Lung (tissue), 11 donors: ENCODE measurements at regions not wholly inside any gene's neighbourhood (a gene's known extent, or its start where the extent isn't known, plus 50 kb on each side); places are given as distances from the start of the nearest gene placed in this dataset.

Source experiments
- ATAC-seq: fragments of 200-7000 bp; cut with Tn5 transposase; one replicate; pipeline ENCODE4 v1.9.1; 2020; ENCODE audit warnings: moderate number of reproducible peaks; ENCODE audit not compliant: insufficient read depth, low FRiP score
- DNase-seq, 3 donors: peaks; one replicate each; pipeline ENCODE4 v3.0.0-alpha.2; 2013 to 2017
- H3K27ac ChIP-seq, 2 donors: one replicate each; pipeline ENCODE4 v1.5.1; 2013; ENCODE audit warnings: mild to moderate bottlenecking in 2 of 2, moderate library complexity in 2 of 2, control low read depth in 1 of 2, inconsistent platforms in 1 of 2, low read depth in 1 of 2, low read length in 1 of 2
- H3K27me3 ChIP-seq, 3 donors: one replicate each; pipeline ENCODE4 v1.5.1; 2013; ENCODE audit warnings: low read length in 2 of 3; ENCODE audit not compliant: control insufficient read depth in 3 of 3, insufficient read depth in 3 of 3
- H3K36me3 ChIP-seq, 4 donors: one replicate each; pipeline ENCODE4 v1.5.1; 2013; ENCODE audit warnings: low read length in 4 of 4, mild to moderate bottlenecking in 1 of 4, moderate library complexity in 1 of 4; ENCODE audit not compliant: control insufficient read depth in 4 of 4, insufficient read depth in 4 of 4
- H3K4me1 ChIP-seq, 5 donors: one replicate each; pipeline ENCODE4 v1.5.1; 2013; ENCODE audit warnings: low read length in 5 of 5, mild to moderate bottlenecking in 2 of 5, moderate library complexity in 1 of 5; ENCODE audit not compliant: control insufficient read depth in 5 of 5, insufficient read depth in 5 of 5
- H3K4me3 ChIP-seq: one replicate; pipeline ENCODE4 v1.5.1; 2013; ENCODE audit warnings: mild to moderate bottlenecking, control low read depth, moderate library complexity
- H3K9ac ChIP-seq, 2 donors: one replicate each; pipeline ENCODE4 v1.5.1; 2013; ENCODE audit warnings: low read length in 2 of 2, control low read depth in 1 of 2; ENCODE audit not compliant: insufficient read depth in 1 of 2
- H3K9me3 ChIP-seq, 4 donors: one replicate each; pipeline ENCODE4 v1.5.1; 2013; ENCODE audit warnings: low read length in 3 of 4, mild to moderate bottlenecking in 1 of 4, moderate library complexity in 1 of 4; ENCODE audit not compliant: control insufficient read depth in 4 of 4, insufficient read depth in 3 of 4
- CTCF ChIP-seq: IDR thresholded peaks from 2 replicates; pipeline ENCODE4 v1.5.1; 2012; ENCODE audit warnings: mild to moderate bottlenecking; ENCODE audit errors: control extremely low read depth, extremely low read depth
- WGBS, 2 donors: extraction: QIAGEN DNeasy Blood & Tissue Kit; methylation state at CpG; one replicate each; pipeline ENCODE4 v1.1.7; 2013; 5-methylcytosine and 5-hydroxymethylcytosine counted together
- donor health status: control.
- donor health status: control.
- donor health status: Bipolar disorder and iron deficiency.
- donor health status: healthy.
- donor health status: DM: yes; HTN: yes; CAD: no.

- no peak overlapping the region for H3K27ac ChIP-seq
- H3K4me3 ChIP-seq = no peak overlapping the region
- H3K9ac ChIP-seq = no peak overlapping the region
- H3K36me3 ChIP-seq = no peaks in the 10 kb centered on the region
- DNase-seq (peak; percentile 70 to 79 (median 71)), ATAC-seq (peak; percentile 66)
- no peaks in the 10 kb centered on the region for H3K9me3 ChIP-seq
- H3K4me1 ChIP-seq = no peaks in the 10 kb centered on the region
- 9 to 15% methylated on average over 8 of the region's 8 CpGs for WGBS, 2 donors
- H3K27me3 ChIP-seq = no peaks in the 10 kb centered on the region
- TF ChIP-seq CTCF = peak; percentile 62
Observed at GRCh38 chr10:28393956-28394568, 91.2 kb upstream of the MPP7 start.

- Histone ChIP-seq H3K4me1 (no peaks in the 10 kb centered on the region), H3K36me3 (no peaks in the 10 kb centered on the region), H3K4me3 (no peak overlapping the region), H3K27ac (no peak overlapping the region), H3K9ac (no peak overlapping the region), H3K9me3 (no peaks in the 10 kb centered on the region), H3K27me3 (no peaks in the 10 kb centered on the region)
- no peak for ATAC-seq
- 72 to 86% methylated on average over 4 of the region's 4 CpGs for WGBS, 2 donors
- no peak for TF ChIP-seq CTCF
- no peak for DNase-seq
Observed at GRCh38 chr10:28396331-28396730, 93.5 kb upstream of the MPP7 start.

GRCh38 chr10:28397229-28397628, 94.4 kb upstream of the MPP7 start:
- no peak for DNase-seq
- 96 to 97% methylated on average over 6 of the region's 6 CpGs for WGBS, 2 donors
- TF ChIP-seq CTCF = no peak
- H3K9ac ChIP-seq = no peak overlapping the region
- H3K27me3 ChIP-seq = no peaks in the 10 kb centered on the region
- H3K4me1 ChIP-seq = no peaks in the 10 kb centered on the region
- H3K27ac ChIP-seq = no peak overlapping the region
- no peak overlapping the region for H3K4me3 ChIP-seq
- no peaks in the 10 kb centered on the region for H3K36me3 ChIP-seq
- H3K9me3 ChIP-seq = no peaks in the 10 kb centered on the region
- no peak for ATAC-seq

GRCh38 chr10:28400176-28400575, 97.3 kb upstream of the MPP7 start:
- Histone ChIP-seq H3K9ac (no peak overlapping the region), H3K4me1 (no peaks in the 10 kb centered on the region), H3K4me3 (no peak overlapping the region), H3K36me3 (no peaks in the 10 kb centered on the region), H3K27ac (no peak overlapping the region), H3K27me3 (no peaks in the 10 kb centered on the region), H3K9me3 (no peaks in the 10 kb centered on the region)
- ATAC-seq = no peak
- no peak for TF ChIP-seq CTCF
- no peak for DNase-seq
- 44 to 46% methylated on average over 8 to 9 of the region's 9 CpGs for WGBS, 2 donors
